ENCODE measurements at regions not wholly inside any gene's neighbourhood (a gene's known extent, or its start where the extent isn't known, plus 50 kb on each side); places are given as distances from the start of the nearest gene placed in this dataset.

- Histone ChIP-seq H3K4me3 (ENCODE audit: low read length) (no peak overlapping the region), H3K27me3 (ENCODE audit: control insufficient read depth in 1 of 2, insufficient read depth in 2 of 2, low read length in 2 of 2) (no peaks in the 10 kb centered on the region), H3K27ac (ENCODE audit: low read depth in 1 of 2, low read length in 2 of 2) (no peak overlapping the region), H3K36me3 (ENCODE audit: insufficient read depth, low read length) (no peaks in the 10 kb centered on the region), H3K4me1 (ENCODE audit: insufficient read depth, low read length) (no peaks in the 10 kb centered on the region), H3K9me3 (ENCODE audit: control insufficient read depth in 1 of 2, insufficient read depth in 1 of 2, low read length in 2 of 2) (no peaks in the 10 kb centered on the region)
- Mint-ChIP-seq H3K9me3 (no peaks in the 10 kb centered on the region), H3K4me3 (no peak overlapping the region), H3K4me1 (ENCODE audit: low read depth) (no peaks in the 10 kb centered on the region), H3K36me3 (ENCODE audit: low read depth) (no peaks in the 10 kb centered on the region), H3K27me3 (no peaks in the 10 kb centered on the region), H3K27ac (no peak overlapping the region)
- intact Hi-C loops (cut with DNase I, micrococcal nuclease) = no loop called here
- POLR2A ChIA-PET = no interaction called here
- ATAC-seq (ENCODE audit: poor library complexity) (no peak), DNase-seq (no peak)
- TF ChIP-seq CTCF (IDR thresholded peaks at IDR 0.05) = no peak
- CTCF ChIA-PET = no interaction called here
These were observed 614.4 kb downstream of the CPS1 start for GRCh38 chr2:211170843-211171242.

GRCh38 chr2:211174021-211174420, 617.6 kb downstream of the CPS1 start:
- DNase-seq = no peak
- no peaks in the 10 kb centered on the region for H3K27me3 ChIP-seq (ENCODE audit: control insufficient read depth in 1 of 2, insufficient read depth in 2 of 2, low read length in 2 of 2)
- Mint-ChIP-seq H3K36me3 (ENCODE audit: low read depth) (no peaks in the 10 kb centered on the region), H3K27ac (no peak overlapping the region), H3K4me3 (no peak overlapping the region), H3K4me1 (ENCODE audit: low read depth) (no peaks in the 10 kb centered on the region), H3K9me3 (no peaks in the 10 kb centered on the region), H3K27me3 (no peaks in the 10 kb centered on the region)
- no peak overlapping the region for H3K27ac ChIP-seq (ENCODE audit: low read depth in 1 of 2, low read length in 2 of 2)
- no peaks in the 10 kb centered on the region for H3K4me1 ChIP-seq (ENCODE audit: insufficient read depth, low read length)
- intact Hi-C loops (cut with DNase I, micrococcal nuclease) = no loop called here
- H3K9me3 ChIP-seq (ENCODE audit: control insufficient read depth in 1 of 2, insufficient read depth in 1 of 2, low read length in 2 of 2) = no peaks in the 10 kb centered on the region
- no peak for TF ChIP-seq CTCF (IDR thresholded peaks at IDR 0.05)
- no peaks in the 10 kb centered on the region for H3K36me3 ChIP-seq (ENCODE audit: insufficient read depth, low read length)
- no peak overlapping the region for H3K4me3 ChIP-seq (ENCODE audit: low read length)
- CTCF ChIA-PET = no interaction called here
- no peak for ATAC-seq (ENCODE audit: poor library complexity)
- POLR2A ChIA-PET = no interaction called here

- no peaks in the 10 kb centered on the region for H3K4me1 ChIP-seq (ENCODE audit: insufficient read depth, low read length)
- intact Hi-C loops (cut with DNase I, micrococcal nuclease) = no loop called here
- no peak overlapping the region for H3K4me3 ChIP-seq (ENCODE audit: low read length)
- Mint-ChIP-seq H3K36me3 (ENCODE audit: low read depth) (no peaks in the 10 kb centered on the region), H3K4me3 (no peak overlapping the region), H3K27me3 (no peaks in the 10 kb centered on the region), H3K9me3 (no peaks in the 10 kb centered on the region), H3K4me1 (ENCODE audit: low read depth) (no peaks in the 10 kb centered on the region), H3K27ac (no peak overlapping the region)
- ChIA-PET CTCF (no interaction called here), POLR2A (no interaction called here)
- DNase-seq = no peak
- no peaks in the 10 kb centered on the region for H3K9me3 ChIP-seq (ENCODE audit: control insufficient read depth in 1 of 2, insufficient read depth in 1 of 2, low read length in 2 of 2)
- H3K27me3 ChIP-seq (ENCODE audit: control insufficient read depth in 1 of 2, insufficient read depth in 2 of 2, low read length in 2 of 2) = no peaks in the 10 kb centered on the region
- H3K36me3 ChIP-seq (ENCODE audit: insufficient read depth, low read length) = no peaks in the 10 kb centered on the region
- TF ChIP-seq CTCF (IDR thresholded peaks at IDR 0.05) = no peak
- H3K27ac ChIP-seq (ENCODE audit: low read depth in 1 of 2, low read length in 2 of 2) = no peak overlapping the region
- no peak for ATAC-seq (ENCODE audit: poor library complexity)
These were observed 618.2 kb downstream of the CPS1 start for GRCh38 chr2:211174631-211175030.

Measured in CD4-positive, alpha-beta T cell (primary cell).